Esophagus muscularis mucosa (tissue), 4 donors: ENCODE measurements at regions not wholly inside any gene's neighbourhood (a gene's known extent, or its start where the extent isn't known, plus 50 kb on each side); places are given as distances from the start of the nearest gene placed in this dataset.
"Not testable (repeated sequence)": the region's sequence is repeated elsewhere in the genome, so short reads cannot be mapped to it uniquely, and the experiment has no call there.

Experiments
- DNase-seq: peaks from one replicate; pipeline ENCODE4 v3.0.0-alpha.2; 2017; ENCODE audit errors: extremely low spot score
- H3K27ac ChIP-seq, 4 donors: fragments of 200-600 bp; sonication (generic); replicated peaks in 1 of 4; 1 replicate in 3 of 4; 2 replicates in 1 of 4; pipeline ENCODE4 v1.5.1; 2016 to 2019; ENCODE audit warnings: mild to moderate bottlenecking in 1 of 4
- H3K27me3 ChIP-seq, 4 donors: fragments of 200-600 bp; sonication (generic); one replicate each; pipeline versions ENCODE4 v1.5.1 to v1.6.0; 2016 to 2019
- H3K36me3 ChIP-seq, 4 donors: fragments of 200-600 bp; sonication (generic); one replicate each; pipeline ENCODE4 v1.5.1; 2016 to 2019
- H3K4me1 ChIP-seq, 4 donors: fragments of 200-600 bp; sonication (generic); one replicate each; pipeline ENCODE4 v1.5.1; 2016 to 2019
- H3K4me3 ChIP-seq, 4 donors: fragments of 200-600 bp; sonication (generic); 1 replicate in 2 of 4; 2 replicates in 2 of 4; pipeline ENCODE4 v1.5.1; 2016 to 2019; ENCODE audit warnings: mild to moderate bottlenecking in 4 of 4, moderate library complexity in 1 of 4
- H3K9me3 ChIP-seq, 4 donors: fragments of 200-600 bp; sonication (generic); 1 replicate in 3 of 4; 2 replicates in 1 of 4; pipeline ENCODE4 v1.5.1; 2016 to 2019
- EP300 ChIP-seq: sonication (generic); formaldehyde crosslinking; IDR thresholded peaks from one replicate; pipeline ENCODE4 v1.6.1; 2017; ENCODE audit warnings: antibody characterized with exemption
- POLR2A ChIP-seq: fragments of 450-650 bp; IDR thresholded peaks from one replicate; pipeline ENCODE4 v1.6.1; 2017; ENCODE audit warnings: antibody characterized with exemption, moderate library complexity, mild to moderate bottlenecking, low read depth
- POLR2AphosphoS5 ChIP-seq, 2 donors: sonication (generic); formaldehyde crosslinking; IDR thresholded peaks; one replicate each; pipeline ENCODE4 v1.6.1; 2017; ENCODE audit warnings: antibody characterized with exemption in 2 of 2
- WGBS: methylation state at CpG from one replicate; pipeline ENCODE4 v1.1.5; 2018; 5-methylcytosine and 5-hydroxymethylcytosine counted together
- intact Hi-C: fragments of 100-400 bp; cut with DNase I; formaldehyde crosslinking; loops from one replicate; pipeline ENCODE4 v1.15.1; 2023
- TF ChIP-seq, protein P1 (sequence below), 3 experiments: fragments of 200-600 bp in 2 of 3; fragments of 450-650 bp in 1 of 3; sonication (generic) in 2 of 3; IDR thresholded peaks; one replicate each; pipeline ENCODE4 v1.5.1; 2017 to 2019; ENCODE audit warnings: antibody characterized with exemption in 3 of 3, mild to moderate bottlenecking in 2 of 3, moderate library complexity in 1 of 3

DNA sequence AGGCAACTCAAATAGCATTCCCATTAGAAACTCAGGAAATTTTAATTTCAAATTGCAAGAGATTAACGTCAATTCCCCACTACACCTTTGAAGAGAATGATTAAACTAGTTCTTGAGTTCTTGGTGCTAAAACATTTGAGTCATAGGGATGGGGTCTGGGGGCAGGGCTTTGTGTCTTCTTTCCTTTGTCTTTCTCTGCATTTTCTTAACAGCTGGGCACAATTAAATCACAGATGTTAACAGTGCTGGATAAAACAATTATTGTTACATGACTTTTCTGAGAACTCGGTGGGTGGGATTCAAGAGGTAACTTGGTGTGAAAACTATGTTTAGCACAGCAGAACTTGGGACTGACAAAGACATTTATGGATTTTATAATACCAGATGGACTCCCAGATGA is 351.9 kb upstream of the TNC start:
- TF ChIP-seq, protein P1, sequence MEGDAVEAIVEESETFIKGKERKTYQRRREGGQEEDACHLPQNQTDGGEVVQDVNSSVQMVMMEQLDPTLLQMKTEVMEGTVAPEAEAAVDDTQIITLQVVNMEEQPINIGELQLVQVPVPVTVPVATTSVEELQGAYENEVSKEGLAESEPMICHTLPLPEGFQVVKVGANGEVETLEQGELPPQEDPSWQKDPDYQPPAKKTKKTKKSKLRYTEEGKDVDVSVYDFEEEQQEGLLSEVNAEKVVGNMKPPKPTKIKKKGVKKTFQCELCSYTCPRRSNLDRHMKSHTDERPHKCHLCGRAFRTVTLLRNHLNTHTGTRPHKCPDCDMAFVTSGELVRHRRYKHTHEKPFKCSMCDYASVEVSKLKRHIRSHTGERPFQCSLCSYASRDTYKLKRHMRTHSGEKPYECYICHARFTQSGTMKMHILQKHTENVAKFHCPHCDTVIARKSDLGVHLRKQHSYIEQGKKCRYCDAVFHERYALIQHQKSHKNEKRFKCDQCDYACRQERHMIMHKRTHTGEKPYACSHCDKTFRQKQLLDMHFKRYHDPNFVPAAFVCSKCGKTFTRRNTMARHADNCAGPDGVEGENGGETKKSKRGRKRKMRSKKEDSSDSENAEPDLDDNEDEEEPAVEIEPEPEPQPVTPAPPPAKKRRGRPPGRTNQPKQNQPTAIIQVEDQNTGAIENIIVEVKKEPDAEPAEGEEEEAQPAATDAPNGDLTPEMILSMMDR (IDR thresholded peaks at IDR 0.05), result no peak
- 60% methylated on average over 2 of the region's 2 CpGs for WGBS
- Histone ChIP-seq H3K9me3 (peaks cover 0 to 10% (median 4%) of the 10 kb centered on the region in 4 donors), H3K27ac (no peak overlapping the region), H3K27me3 (no peaks in the 10 kb centered on the region), H3K4me1 (no peaks in the 10 kb centered on the region), H3K4me3 (no peak overlapping the region), H3K36me3 (no peaks in the 10 kb centered on the region)
- DNase-seq, result no peak
- intact Hi-C loops, result no loop called here

DNA sequence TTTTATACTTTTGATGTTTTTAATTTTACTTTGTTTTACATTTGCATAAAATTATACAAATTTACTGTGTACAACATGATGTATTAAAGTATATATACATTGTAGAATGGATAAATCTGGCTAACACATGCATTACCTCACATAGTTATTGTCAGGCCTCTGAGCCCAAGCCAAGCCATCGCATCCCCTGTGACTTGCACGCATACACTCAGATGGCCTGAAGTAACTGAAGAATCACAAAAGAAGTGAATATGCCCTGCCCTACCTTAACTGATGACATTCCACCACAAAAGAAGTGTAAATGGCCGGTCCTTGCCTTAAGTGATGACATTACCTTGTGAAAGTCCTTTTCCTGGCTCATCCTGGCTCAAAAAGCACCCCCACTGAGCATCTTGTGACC is 355.1 kb upstream of the TNC start:
- H3K4me1 ChIP-seq, intact Hi-C loops, H3K27ac ChIP-seq, H3K4me3 ChIP-seq, H3K36me3 ChIP-seq, H3K9me3 ChIP-seq, DNase-seq, H3K27me3 ChIP-seq: not testable (repeated sequence)
- 100% methylated on average over 2 of the region's 3 CpGs for WGBS

DNA sequence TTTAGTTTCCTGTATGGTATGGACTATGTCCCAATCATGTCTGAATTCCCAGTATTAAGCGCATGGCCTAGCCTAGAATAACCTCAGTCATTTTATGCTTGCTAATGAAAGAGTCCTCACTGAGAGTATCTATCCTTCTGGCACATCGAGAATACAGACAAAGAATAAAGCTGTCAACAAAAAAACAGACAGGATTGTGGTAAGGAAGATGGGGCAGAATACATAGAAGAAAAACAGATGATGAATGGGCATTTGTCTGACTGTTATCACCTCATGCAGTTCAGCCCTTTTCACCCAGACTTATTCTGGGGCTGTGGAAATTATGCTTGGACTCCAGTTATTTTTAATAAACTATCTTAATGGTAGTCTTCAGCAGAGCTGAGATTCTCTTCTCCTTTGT is 363.8 kb upstream of the TNC start:
- no peak overlapping the region for H3K27ac ChIP-seq

DNA sequence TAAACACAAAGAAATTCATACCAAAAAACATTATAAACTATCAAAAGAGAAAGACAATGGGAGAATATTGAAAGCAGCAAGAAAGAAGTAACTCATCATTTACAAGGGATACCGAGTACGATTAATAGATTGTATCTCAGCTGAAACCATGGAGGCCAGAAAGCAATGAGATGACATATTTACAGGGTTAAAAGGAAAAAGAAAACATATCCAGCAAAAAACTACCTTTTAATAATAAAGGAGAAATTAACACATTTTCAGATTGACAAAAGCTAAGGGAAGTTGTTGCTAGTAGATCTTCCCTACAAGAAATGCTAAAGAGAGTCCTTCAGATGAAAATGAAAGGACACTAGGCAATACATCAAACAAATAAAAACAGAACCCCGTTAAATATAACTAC is 364.8 kb upstream of the TNC start:
- H3K4me3 ChIP-seq, result no peak overlapping the region
- intact Hi-C loops, result no loop called here
- WGBS, result 94% methylated on average over 3 of the region's 3 CpGs

More for the DNA sequence above, 363.8 kb upstream of the TNC start:
- Histone ChIP-seq H3K4me3 (no peak overlapping the region), H3K9me3 (no peaks in the 10 kb centered on the region), H3K36me3 (no peaks in the 10 kb centered on the region), H3K27me3 (no peaks in the 10 kb centered on the region), H3K4me1 (no peaks in the 10 kb centered on the region)
- intact Hi-C loops, result no loop called here
- 75% methylated on average over 2 of the region's 2 CpGs for WGBS
- TF ChIP-seq POLR2A (no peak), POLR2AphosphoS5 (IDR thresholded peaks at IDR 0.05) (no peak), EP300 (no peak)
- TF ChIP-seq, protein P1 (IDR thresholded peaks at IDR 0.05), result no peak
- no peak for DNase-seq

DNA sequence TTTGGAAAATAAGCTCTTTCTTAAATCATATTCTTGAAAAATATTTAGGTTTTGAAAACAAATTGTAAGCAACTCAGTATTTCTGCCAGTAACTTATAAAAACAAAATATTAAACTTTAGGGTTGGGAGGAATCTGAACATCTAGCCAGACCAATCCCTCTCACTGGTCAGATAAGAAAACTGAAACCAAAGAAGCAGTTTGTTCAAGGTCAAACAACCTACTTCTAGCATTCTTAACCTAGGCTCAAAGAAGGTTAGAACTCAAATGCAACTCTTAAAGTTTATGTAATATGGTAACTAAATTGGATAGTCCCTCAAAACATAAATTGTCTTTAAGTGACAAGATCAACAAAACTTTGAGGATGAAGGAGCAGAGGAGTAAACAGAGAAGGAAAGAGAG is 374.9 kb upstream of the TNC start:
- Histone ChIP-seq H3K4me1 (no peaks in the 10 kb centered on the region), H3K36me3 (no peaks in the 10 kb centered on the region), H3K27ac (no peak overlapping the region), H3K9me3 (no peaks in the 10 kb centered on the region), H3K4me3 (no peak overlapping the region), H3K27me3 (no peaks in the 10 kb centered on the region)
- intact Hi-C loops, result no loop called here
- TF ChIP-seq, protein P1 (IDR thresholded peaks at IDR 0.05), result no peak
- no peak for TF ChIP-seq POLR2A
- TF ChIP-seq POLR2AphosphoS5 (IDR thresholded peaks at IDR 0.05), result no peak
- TF ChIP-seq EP300, result no peak
- DNase-seq, result no peak

More for the DNA sequence above, 364.8 kb upstream of the TNC start:
- Histone ChIP-seq H3K4me1 (no peaks in the 10 kb centered on the region), H3K36me3 (no peaks in the 10 kb centered on the region), H3K9me3 (no peaks in the 10 kb centered on the region), H3K27me3 (no peaks in the 10 kb centered on the region), H3K27ac (no peak overlapping the region)
- TF ChIP-seq POLR2A (no peak), EP300 (no peak), POLR2AphosphoS5 (IDR thresholded peaks at IDR 0.05) (no peak)
- TF ChIP-seq, protein P1 (IDR thresholded peaks at IDR 0.05), result no peak
- no peak for DNase-seq
